WTC11 (cell line): ENCODE measurements at regions not wholly inside any gene's neighbourhood (a gene's known extent, or its start where the extent isn't known, plus 50 kb on each side); places are given as distances from the start of the nearest gene placed in this dataset.

Experiments used
- ATAC-seq: fragments of 200-7000 bp; cut with Tn5 transposase; 2 replicates; pipeline ENCODE4 v1.10.0; 2021; ENCODE audit warnings: mild to moderate bottlenecking, moderate library complexity
- CTCF ChIA-PET: fragments of 300-600 bp; sonication (Branson Sonifier 250); formaldehyde crosslinking; loops from one replicate; lab custom pipeline; 2021; ENCODE audit warnings: antibody characterized with exemption; lab: Charles Lee
- POLR2A ChIA-PET: fragments of 350-600 bp; sonication (Branson Sonifier 250); formaldehyde crosslinking; loops from one replicate; lab custom pipeline; 2021; ENCODE audit warnings: antibody characterized with exemption; lab: Charles Lee
- DNase-seq: peaks from one replicate; pipeline ENCODE4 v3.0.0; 2021; ENCODE audit warnings: low spot score
- H3K27ac Mint-ChIP-seq: 2 replicates; pipeline ENCODE4 v1.8.0; 2021; ENCODE audit warnings: mixed read lengths
- H3K27me3 Mint-ChIP-seq: 2 replicates; pipeline ENCODE4 v1.8.0; 2021; ENCODE audit warnings: low read depth, mild to moderate bottlenecking, moderate library complexity, mixed read lengths
- H3K36me3 Mint-ChIP-seq: 2 replicates; pipeline ENCODE4 v1.8.0; 2021; ENCODE audit warnings: mixed read lengths
- H3K4me1 Mint-ChIP-seq: 2 replicates; pipeline ENCODE4 v1.8.0; 2022; ENCODE audit warnings: mixed read lengths
- H3K4me3 Mint-ChIP-seq: 2 replicates; pipeline ENCODE4 v1.8.0; 2021; ENCODE audit warnings: mild to moderate bottlenecking, moderate library complexity, mixed read lengths
- H3K9me3 Mint-ChIP-seq: 2 replicates; pipeline ENCODE4 v1.8.0; 2021; ENCODE audit warnings: mixed read lengths
- ATF3 ChIP-seq: sonication (generic); formaldehyde crosslinking; conservative IDR thresholded peaks from 2 replicates; pipeline ENCODE4 v1.8.1; 2022; ENCODE audit warnings: mild to moderate bottlenecking, missing genetic modification reagents
- EMX1 ChIP-seq: fragments of 250-450 bp; sonication (Bioruptor Pico); IDR thresholded peaks from 2 replicates; pipeline ENCODE4 v1.8.0; 2021; ENCODE audit warnings: mild to moderate bottlenecking
- ESRRA ChIP-seq: sonication (generic); formaldehyde crosslinking; IDR thresholded peaks from 2 replicates; pipeline ENCODE4 v1.8.1; 2022; ENCODE audit warnings: mild to moderate bottlenecking, missing genetic modification reagents, borderline replicate concordance
- ETV6 ChIP-seq: sonication (generic); formaldehyde crosslinking; IDR thresholded peaks from 2 replicates; pipeline ENCODE4 v1.8.1; 2022; ENCODE audit warnings: mild to moderate bottlenecking, missing genetic modification reagents
- GTF2I ChIP-seq: fragments of 250-450 bp; sonication (Bioruptor Pico); conservative IDR thresholded peaks from 2 replicates; pipeline ENCODE4 v1.4.0; 2021; ENCODE audit warnings: mild to moderate bottlenecking
- JAZF1 ChIP-seq: fragments of 250-450 bp; sonication (Bioruptor Pico); IDR thresholded peaks from 2 replicates; pipeline ENCODE4 v1.9.0; 2021; ENCODE audit warnings: moderate library complexity, mild to moderate bottlenecking, inconsistent platforms
- JUN ChIP-seq: sonication (generic); formaldehyde crosslinking; IDR thresholded peaks from 2 replicates; pipeline ENCODE4 v1.8.0; 2023; ENCODE audit warnings: mild to moderate bottlenecking, missing genetic modification reagents
- KAT7 ChIP-seq: sonication (generic); formaldehyde crosslinking; IDR thresholded peaks from 2 replicates; pipeline ENCODE4 v1.8.1; 2023; ENCODE audit warnings: missing genetic modification reagents, mild to moderate bottlenecking, borderline replicate concordance
- MXD4 ChIP-seq: fragments of 250-450 bp; sonication (Bioruptor Pico); IDR thresholded peaks from 2 replicates; pipeline ENCODE4 v1.8.0; 2021; ENCODE audit warnings: mild to moderate bottlenecking, moderate library complexity, borderline replicate concordance
- NFE2L1 ChIP-seq: sonication (generic); formaldehyde crosslinking; IDR thresholded peaks from 2 replicates; pipeline ENCODE4 v1.8.1; 2023; ENCODE audit warnings: missing genetic modification reagents
- NR1H2 ChIP-seq: sonication (generic); formaldehyde crosslinking; IDR thresholded peaks from 2 replicates; pipeline ENCODE4 v1.9.0; 2021; ENCODE audit warnings: mild to moderate bottlenecking, moderate library complexity, missing genetic modification reagents
- SOX15 ChIP-seq: fragments of 250-450 bp; sonication (Bioruptor Pico); IDR thresholded peaks from 2 replicates; pipeline ENCODE4 v1.9.0; 2021; ENCODE audit warnings: mild to moderate bottlenecking
- ZNF138 ChIP-seq: sonication (generic); formaldehyde crosslinking; conservative IDR thresholded peaks from 2 replicates; pipeline ENCODE4 v1.8.1; 2022; ENCODE audit warnings: mild to moderate bottlenecking, moderate library complexity, missing genetic modification reagents
- ZNF219 ChIP-seq: sonication (generic); formaldehyde crosslinking; IDR thresholded peaks from 2 replicates; pipeline ENCODE4 v1.8.0; 2023; ENCODE audit warnings: missing genetic modification reagents, mild to moderate bottlenecking, borderline replicate concordance
- ZNF317 ChIP-seq: sonication (generic); formaldehyde crosslinking; IDR thresholded peaks from 2 replicates; pipeline ENCODE4 v1.8.1; 2023; ENCODE audit warnings: low read depth, mild to moderate bottlenecking, moderate library complexity, missing genetic modification reagents, borderline replicate concordance
- ZNF416 ChIP-seq: fragments of 250-450 bp; sonication (Bioruptor Pico); IDR thresholded peaks from 2 replicates; pipeline ENCODE4 v1.9.0; 2021; ENCODE audit warnings: mild to moderate bottlenecking, inconsistent platforms
- ZNF423 ChIP-seq: fragments of 250-450 bp; sonication (Bioruptor Pico); IDR thresholded peaks from 2 replicates; pipeline ENCODE4 v2.1.2; 2022; ENCODE audit warnings: mild to moderate bottlenecking, moderate library complexity
- ZNF671 ChIP-seq: fragments of 250-450 bp; sonication (Bioruptor Pico); IDR thresholded peaks from 2 replicates; pipeline ENCODE4 v1.8.0; 2021; ENCODE audit warnings: mild to moderate bottlenecking
- ZSCAN18 ChIP-seq: fragments of 250-450 bp; sonication (Bioruptor Pico); IDR thresholded peaks from 2 replicates; pipeline ENCODE4 v2.1.2; 2022; ENCODE audit warnings: mild to moderate bottlenecking, moderate library complexity
- TF ChIP-seq, protein P1 (sequence below): sonication (generic); formaldehyde crosslinking; IDR thresholded peaks from 2 replicates; pipeline ENCODE4 v1.8.0; 2022; ENCODE audit warnings: mild to moderate bottlenecking, missing genetic modification reagents
- TF ChIP-seq, protein P2 (sequence below): sonication (generic); formaldehyde crosslinking; IDR thresholded peaks from 2 replicates; pipeline ENCODE4 v1.8.1; 2023; ENCODE audit warnings: mild to moderate bottlenecking, missing genetic modification reagents, moderate library complexity
- TF ChIP-seq, protein P3 (sequence below): sonication (generic); formaldehyde crosslinking; IDR thresholded peaks from 2 replicates; pipeline ENCODE4 v1.8.0; 2022; ENCODE audit warnings: mild to moderate bottlenecking, missing genetic modification reagents
- TF ChIP-seq, protein P4 (sequence below): sonication (generic); formaldehyde crosslinking; IDR thresholded peaks from 2 replicates; pipeline ENCODE4 v1.8.1; 2022; ENCODE audit warnings: mild to moderate bottlenecking, missing genetic modification reagents, moderate library complexity, borderline replicate concordance
- TF ChIP-seq, protein P5 (sequence below): sonication (generic); formaldehyde crosslinking; IDR thresholded peaks from 2 replicates; pipeline ENCODE4 v1.8.1; 2022; ENCODE audit warnings: low read depth, missing genetic modification reagents, borderline replicate concordance
- TF ChIP-seq, protein P6 (sequence below): sonication (generic); formaldehyde crosslinking; IDR thresholded peaks from 2 replicates; pipeline ENCODE4 v1.8.0; 2022; ENCODE audit warnings: mild to moderate bottlenecking, missing genetic modification reagents

DNA sequence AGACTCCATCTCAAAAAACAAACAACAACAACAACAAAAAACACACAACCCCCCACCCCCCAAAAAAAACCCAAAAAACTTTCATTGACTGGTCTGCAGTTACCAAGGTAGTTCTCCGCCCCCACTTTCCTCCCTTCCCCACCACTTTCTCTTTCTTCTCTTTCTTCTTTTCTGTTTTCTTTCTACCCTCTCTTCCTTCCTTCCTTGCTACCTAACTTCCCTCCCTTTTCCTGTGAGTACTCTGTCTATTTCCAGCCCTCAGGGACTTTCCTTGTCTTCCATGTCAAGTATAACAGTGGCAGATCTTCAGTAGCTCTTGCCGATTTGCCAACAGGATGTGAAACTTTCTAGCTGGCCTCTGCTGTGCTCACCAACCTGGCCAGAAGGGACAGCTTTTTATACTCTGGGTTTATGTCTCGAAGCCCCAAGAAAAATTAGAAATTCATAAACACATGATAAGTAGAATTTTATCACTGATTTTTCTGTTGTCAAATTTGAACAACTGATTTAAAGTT is 399.5 kb downstream of the QKI start (continued):
- no peak for TF ChIP-seq SOX15 (CRISPR knock-in tag)
- TF ChIP-seq ZNF416, result no peak
- TF ChIP-seq ZNF138, result no peak

DNA sequence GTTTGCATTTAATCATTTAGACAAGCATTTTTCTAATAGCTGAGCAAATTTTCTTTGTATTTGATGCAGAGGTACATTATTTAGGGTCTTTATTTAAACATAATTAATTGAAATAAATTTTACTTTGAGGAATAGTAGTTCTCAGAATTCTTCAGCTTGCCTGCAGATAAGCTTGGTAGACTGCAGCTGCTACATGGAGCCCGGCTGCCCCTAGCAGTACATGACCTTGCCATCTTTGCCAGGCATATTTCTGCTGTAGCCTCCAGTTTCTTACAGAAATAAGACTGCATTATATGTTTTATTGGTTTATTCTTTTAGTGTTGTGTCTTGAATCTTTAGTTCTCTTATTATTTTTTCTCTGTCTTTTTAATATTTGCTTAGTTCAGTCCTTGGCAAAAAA is 396.8 kb downstream of the QKI start:
- Mint-ChIP-seq H3K9me3 (peaks cover 5% of the 10 kb centered on the region), H3K36me3 (no peaks in the 10 kb centered on the region), H3K27me3 (no peaks in the 10 kb centered on the region), H3K27ac (no peak overlapping the region), H3K4me3 (no peak overlapping the region), H3K4me1 (peaks cover 5% of the 10 kb centered on the region)
- ATAC-seq, result no peak
- DNase-seq, result no peak
- CTCF ChIA-PET, result no interaction called here
- POLR2A ChIA-PET, result interaction anchor here (0.6 to 0.7 kb wide), 2 partner anchors 15 to 109 kb away, joined by 3 to 5 read pairs; no protein-coding TSS in a partner anchor
- no peak for TF ChIP-seq ZNF671 (CRISPR knock-in tag)
- no peak for TF ChIP-seq ZNF317 (CRISPR knock-in tag)
- no peak for TF ChIP-seq EMX1 (CRISPR knock-in tag)
- TF ChIP-seq GTF2I (CRISPR knock-in tag), result no peak
- TF ChIP-seq ZSCAN18, result no peak
- TF ChIP-seq, protein P1, sequence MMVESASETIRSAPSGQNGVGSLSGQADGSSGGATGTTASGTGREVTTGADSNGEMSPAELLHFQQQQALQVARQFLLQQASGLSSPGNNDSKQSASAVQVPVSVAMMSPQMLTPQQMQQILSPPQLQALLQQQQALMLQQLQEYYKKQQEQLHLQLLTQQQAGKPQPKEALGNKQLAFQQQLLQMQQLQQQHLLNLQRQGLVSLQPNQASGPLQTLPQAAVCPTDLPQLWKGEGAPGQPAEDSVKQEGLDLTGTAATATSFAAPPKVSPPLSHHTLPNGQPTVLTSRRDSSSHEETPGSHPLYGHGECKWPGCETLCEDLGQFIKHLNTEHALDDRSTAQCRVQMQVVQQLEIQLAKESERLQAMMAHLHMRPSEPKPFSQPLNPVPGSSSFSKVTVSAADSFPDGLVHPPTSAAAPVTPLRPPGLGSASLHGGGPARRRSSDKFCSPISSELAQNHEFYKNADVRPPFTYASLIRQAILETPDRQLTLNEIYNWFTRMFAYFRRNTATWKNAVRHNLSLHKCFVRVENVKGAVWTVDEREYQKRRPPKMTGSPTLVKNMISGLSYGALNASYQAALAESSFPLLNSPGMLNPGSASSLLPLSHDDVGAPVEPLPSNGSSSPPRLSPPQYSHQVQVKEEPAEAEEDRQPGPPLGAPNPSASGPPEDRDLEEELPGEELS, result no peak
- no peak for TF ChIP-seq NR1H2 (CRISPR knock-in tag)
- no peak for TF ChIP-seq ETV6 (CRISPR knock-in tag)
- TF ChIP-seq ESRRA, result no peak
- TF ChIP-seq JUN (CRISPR knock-in tag), result no peak
- no peak for TF ChIP-seq ZNF219 (CRISPR knock-in tag)
- TF ChIP-seq ZNF423 (CRISPR knock-in tag), result no peak
- TF ChIP-seq, protein P2, sequence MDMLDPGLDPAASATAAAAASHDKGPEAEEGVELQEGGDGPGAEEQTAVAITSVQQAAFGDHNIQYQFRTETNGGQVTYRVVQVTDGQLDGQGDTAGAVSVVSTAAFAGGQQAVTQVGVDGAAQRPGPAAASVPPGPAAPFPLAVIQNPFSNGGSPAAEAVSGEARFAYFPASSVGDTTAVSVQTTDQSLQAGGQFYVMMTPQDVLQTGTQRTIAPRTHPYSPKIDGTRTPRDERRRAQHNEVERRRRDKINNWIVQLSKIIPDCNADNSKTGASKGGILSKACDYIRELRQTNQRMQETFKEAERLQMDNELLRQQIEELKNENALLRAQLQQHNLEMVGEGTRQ, result no peak
- no peak for TF ChIP-seq JAZF1 (CRISPR knock-in tag)
- no peak for TF ChIP-seq ZNF138

- DNase-seq, result no peak
Measured at GRCh38 chr6:163809364-163809763, 394.8 kb downstream of the QKI start.

More at GRCh38 chr6:163809364-163809763, 394.8 kb downstream of the QKI start:
- H3K27me3 Mint-ChIP-seq, result no peaks in the 10 kb centered on the region
- H3K9me3 Mint-ChIP-seq, result peaks cover 5% of the 10 kb centered on the region
- TF ChIP-seq KAT7 (CRISPR knock-in tag), result no peak
- TF ChIP-seq GTF2I (CRISPR knock-in tag), result no peak
- no peak for TF ChIP-seq JUN (CRISPR knock-in tag)
- TF ChIP-seq ZNF423 (CRISPR knock-in tag), result no peak
- TF ChIP-seq ZSCAN18, result no peak
- no peak for TF ChIP-seq NR1H2 (CRISPR knock-in tag)
- TF ChIP-seq MXD4 (CRISPR knock-in tag), result no peak
- TF ChIP-seq, protein P3, sequence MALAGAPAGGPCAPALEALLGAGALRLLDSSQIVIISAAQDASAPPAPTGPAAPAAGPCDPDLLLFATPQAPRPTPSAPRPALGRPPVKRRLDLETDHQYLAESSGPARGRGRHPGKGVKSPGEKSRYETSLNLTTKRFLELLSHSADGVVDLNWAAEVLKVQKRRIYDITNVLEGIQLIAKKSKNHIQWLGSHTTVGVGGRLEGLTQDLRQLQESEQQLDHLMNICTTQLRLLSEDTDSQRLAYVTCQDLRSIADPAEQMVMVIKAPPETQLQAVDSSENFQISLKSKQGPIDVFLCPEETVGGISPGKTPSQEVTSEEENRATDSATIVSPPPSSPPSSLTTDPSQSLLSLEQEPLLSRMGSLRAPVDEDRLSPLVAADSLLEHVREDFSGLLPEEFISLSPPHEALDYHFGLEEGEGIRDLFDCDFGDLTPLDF (CRISPR knock-in tag), result no peak
- TF ChIP-seq NFE2L1, result no peak
- TF ChIP-seq ATF3 (CRISPR knock-in tag), result no peak
- TF ChIP-seq, protein P4, sequence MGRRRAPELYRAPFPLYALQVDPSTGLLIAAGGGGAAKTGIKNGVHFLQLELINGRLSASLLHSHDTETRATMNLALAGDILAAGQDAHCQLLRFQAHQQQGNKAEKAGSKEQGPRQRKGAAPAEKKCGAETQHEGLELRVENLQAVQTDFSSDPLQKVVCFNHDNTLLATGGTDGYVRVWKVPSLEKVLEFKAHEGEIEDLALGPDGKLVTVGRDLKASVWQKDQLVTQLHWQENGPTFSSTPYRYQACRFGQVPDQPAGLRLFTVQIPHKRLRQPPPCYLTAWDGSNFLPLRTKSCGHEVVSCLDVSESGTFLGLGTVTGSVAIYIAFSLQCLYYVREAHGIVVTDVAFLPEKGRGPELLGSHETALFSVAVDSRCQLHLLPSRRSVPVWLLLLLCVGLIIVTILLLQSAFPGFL (CRISPR knock-in tag), result no peak
- TF ChIP-seq, protein P5, sequence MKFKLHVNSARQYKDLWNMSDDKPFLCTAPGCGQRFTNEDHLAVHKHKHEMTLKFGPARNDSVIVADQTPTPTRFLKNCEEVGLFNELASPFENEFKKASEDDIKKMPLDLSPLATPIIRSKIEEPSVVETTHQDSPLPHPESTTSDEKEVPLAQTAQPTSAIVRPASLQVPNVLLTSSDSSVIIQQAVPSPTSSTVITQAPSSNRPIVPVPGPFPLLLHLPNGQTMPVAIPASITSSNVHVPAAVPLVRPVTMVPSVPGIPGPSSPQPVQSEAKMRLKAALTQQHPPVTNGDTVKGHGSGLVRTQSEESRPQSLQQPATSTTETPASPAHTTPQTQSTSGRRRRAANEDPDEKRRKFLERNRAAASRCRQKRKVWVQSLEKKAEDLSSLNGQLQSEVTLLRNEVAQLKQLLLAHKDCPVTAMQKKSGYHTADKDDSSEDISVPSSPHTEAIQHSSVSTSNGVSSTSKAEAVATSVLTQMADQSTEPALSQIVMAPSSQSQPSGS (CRISPR knock-in tag), result no peak
- TF ChIP-seq, protein P6, sequence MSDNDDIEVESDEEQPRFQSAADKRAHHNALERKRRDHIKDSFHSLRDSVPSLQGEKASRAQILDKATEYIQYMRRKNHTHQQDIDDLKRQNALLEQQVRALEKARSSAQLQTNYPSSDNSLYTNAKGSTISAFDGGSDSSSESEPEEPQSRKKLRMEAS, result no peak
- ChIA-PET POLR2A (no interaction called here), CTCF (interaction anchor here (0.6 kb wide), 1 partner anchor 688 kb away, joined by 3 read pairs; no protein-coding TSS in a partner anchor)
- H3K27ac Mint-ChIP-seq, result no peak overlapping the region
- ATAC-seq, result no peak
- H3K4me1 Mint-ChIP-seq, result peaks cover 12% of the 10 kb centered on the region
- no peak overlapping the region for H3K4me3 Mint-ChIP-seq
- H3K36me3 Mint-ChIP-seq, result no peaks in the 10 kb centered on the region
